Endothelial cell of umbilical vein (primary cell): ENCODE measurements at regions not wholly inside any gene's neighbourhood (a gene's known extent, or its start where the extent isn't known, plus 50 kb on each side); places are given as distances from the start of the nearest gene placed in this dataset.

Experiments used
- BruUV-seq: library from RNA; stranded (reverse); fragments of 400-500 nt; replicated peaks from 2 replicates; lab custom pipeline; 2021; lab: Mats Ljungman, UMichigan
- CTCF ChIA-PET: fragments of 300-600, 350-600 bp; sonication (Branson Sonifier 250); formaldehyde crosslinking; loops from one replicate; lab custom pipeline; 2021; ENCODE audit warnings: antibody characterized with exemption, inconsistent platforms; lab: Charles Lee
- POLR2A ChIA-PET: fragments of 300-600, 350-600 bp; sonication (Branson Sonifier 250); formaldehyde crosslinking; loops from one replicate; lab custom pipeline; 2021; ENCODE audit warnings: antibody characterized with exemption, inconsistent platforms; lab: Charles Lee
- DNase-seq: peaks from one replicate; pipeline ENCODE4 v3.0.0-alpha.2; 2011; ENCODE audit warnings: low read depth, low spot score
- FAIRE-seq: peaks from 2 replicates; lab custom pipeline; 2011; peaks lifted over from hg19 to GRCh38; lab: Jason Lieb, UNC
- H2AFZ ChIP-seq: 2 replicates; pipeline ENCODE4 v1.6.0; 2012; ENCODE audit warnings: low read depth, low read length, control low read depth, inconsistent platforms
- H3K27ac ChIP-seq: 2 replicates; pipeline ENCODE4 v1.5.1; 2011; ENCODE audit warnings: low read depth, mild to moderate bottlenecking, control low read depth, low read length, moderate library complexity; ENCODE audit not compliant: insufficient read depth
- H3K27me3 ChIP-seq, 2 experiments: 2 replicates each; pipeline versions ENCODE4 v1.6.0 to v1.6.1; 2011; ENCODE audit warnings: low read length in 2 of 2, mixed read lengths in 1 of 2; ENCODE audit not compliant: control insufficient read depth in 2 of 2, insufficient read depth in 2 of 2
- H3K36me3 ChIP-seq, 2 experiments: 2 replicates in 1 of 2; 3 replicates in 1 of 2; pipeline ENCODE4 v1.5.1; 2011; ENCODE audit warnings: low read length in 2 of 2, mild to moderate bottlenecking in 1 of 2, moderate library complexity in 1 of 2; ENCODE audit not compliant: control insufficient read depth in 2 of 2, insufficient read depth in 2 of 2; ENCODE audit errors: extremely low read depth in 1 of 2
- H3K4me1 ChIP-seq: 3 replicates; pipeline ENCODE4 v1.5.1; 2011; ENCODE audit warnings: mild to moderate bottlenecking, low read length; ENCODE audit not compliant: control insufficient read depth, insufficient read depth; ENCODE audit errors: extremely low read depth
- H3K4me2 ChIP-seq: 2 replicates; pipeline ENCODE4 v1.6.1; 2011; ENCODE audit warnings: low read length, control low read depth, mixed read lengths; ENCODE audit not compliant: insufficient read depth
- H3K4me3 ChIP-seq, 3 experiments: fragments of 200-600 bp in 1 of 3; sonication (generic), shearing (Covaris generic) in 1 of 3; replicated peaks in 1 of 3; 2 replicates each; pipeline ENCODE4 v1.5.1; 2011 to 2016; ENCODE audit warnings: control low read depth in 3 of 3, low read length in 3 of 3, mild to moderate bottlenecking in 2 of 3, inconsistent platforms in 1 of 3, low read depth in 1 of 3, moderate library complexity in 1 of 3; ENCODE audit not compliant: insufficient read depth in 1 of 3
- H3K79me2 ChIP-seq: 2 replicates; pipeline ENCODE4 v1.6.0; 2012; ENCODE audit warnings: low read length, inconsistent platforms; ENCODE audit not compliant: control insufficient read depth, insufficient read depth
- H3K9ac ChIP-seq: replicated peaks from 2 replicates; pipeline ENCODE3; 2011; ENCODE audit warnings: low read length, control low read depth; ENCODE audit not compliant: insufficient read depth; ENCODE audit errors: extremely low read depth
- H3K9me1 ChIP-seq: replicated peaks from 3 replicates; pipeline ENCODE4 v1.6.0; 2011; ENCODE audit warnings: mild to moderate bottlenecking, low read length; ENCODE audit not compliant: control insufficient read depth, insufficient read depth; ENCODE audit errors: extremely low read depth
- H3K9me3 ChIP-seq: replicated peaks from 2 replicates; pipeline ENCODE4 v1.5.1; 2012; ENCODE audit warnings: low read length, inconsistent platforms; ENCODE audit not compliant: control insufficient read depth, insufficient read depth
- H4K20me1 ChIP-seq: replicated peaks from 2 replicates; pipeline ENCODE3; 2011; ENCODE audit warnings: mild to moderate bottlenecking, low read length; ENCODE audit not compliant: control insufficient read depth, insufficient read depth; ENCODE audit errors: extremely low read depth
- EZH2 ChIP-seq: IDR thresholded peaks from 2 replicates; pipeline ENCODE4 v1.6.1; 2012; ENCODE audit warnings: borderline replicate concordance, low read depth, mild to moderate bottlenecking, moderate library complexity, low read length, inconsistent platforms; ENCODE audit not compliant: severe bottlenecking
- FOS ChIP-seq: IDR thresholded peaks from 2 replicates; pipeline ENCODE4 v1.6.1; 2011; ENCODE audit warnings: mild to moderate bottlenecking, low read length, moderate library complexity, borderline replicate concordance; ENCODE audit not compliant: insufficient read depth
- GATA2 ChIP-seq: IDR thresholded peaks from 2 replicates; pipeline ENCODE4 v1.7.0; 2011; ENCODE audit warnings: low read depth, mild to moderate bottlenecking, moderate library complexity, mixed read lengths, low read length; ENCODE audit not compliant: insufficient read length, insufficient read depth
- JUN ChIP-seq: IDR thresholded peaks from 2 replicates; pipeline ENCODE4 v1.6.1; 2011; ENCODE audit warnings: borderline replicate concordance, low read depth; ENCODE audit not compliant: insufficient read length, insufficient read depth
- MYC ChIP-seq: IDR thresholded peaks from one replicate; pipeline ENCODE4 v1.6.1; 2011; ENCODE audit warnings: mild to moderate bottlenecking, low read depth, low read length
- POLR2A ChIP-seq: IDR thresholded peaks from 2 replicates; pipeline ENCODE4 v1.6.1; 2012; ENCODE audit warnings: low read depth, mild to moderate bottlenecking, control low read depth, low read length
- POLR2AphosphoS5 ChIP-seq: IDR thresholded peaks from 2 replicates; pipeline ENCODE4 v1.6.1; 2012; ENCODE audit warnings: low read depth, mild to moderate bottlenecking, control low read depth, low read length, moderate library complexity; ENCODE audit not compliant: insufficient read depth
- dilution Hi-C: fragments of 300-500 bp; cut with MboI; formaldehyde crosslinking; loops from one replicate; pipeline ENCODE4 v1.15.0; 2019; ENCODE audit warnings: low sequenced_read_pairs; ENCODE audit not compliant: extremely low pct_ligation_motif_present
- intact Hi-C: fragments of 100-400 bp; cut with micrococcal nuclease; formaldehyde crosslinking; loops from one replicate; pipeline ENCODE4 v1.10.0; 2022
- TF ChIP-seq, protein P1 (sequence below), 2 donors: IDR thresholded peaks; 1 replicate in 1 of 2; 2 replicates in 1 of 2; pipeline ENCODE4 v1.5.1; 2011; ENCODE audit warnings: low read length in 2 of 2, mild to moderate bottlenecking in 2 of 2, moderate library complexity in 2 of 2, control low read depth in 1 of 2, inconsistent platforms in 1 of 2, low read depth in 1 of 2; ENCODE audit not compliant: insufficient read depth in 1 of 2; ENCODE audit errors: extremely low read depth in 1 of 2
- TF ChIP-seq, protein P2 (sequence below): IDR thresholded peaks from 2 replicates; pipeline ENCODE4 v1.6.1; 2011; ENCODE audit not compliant: insufficient read depth, insufficient read length

DNA sequence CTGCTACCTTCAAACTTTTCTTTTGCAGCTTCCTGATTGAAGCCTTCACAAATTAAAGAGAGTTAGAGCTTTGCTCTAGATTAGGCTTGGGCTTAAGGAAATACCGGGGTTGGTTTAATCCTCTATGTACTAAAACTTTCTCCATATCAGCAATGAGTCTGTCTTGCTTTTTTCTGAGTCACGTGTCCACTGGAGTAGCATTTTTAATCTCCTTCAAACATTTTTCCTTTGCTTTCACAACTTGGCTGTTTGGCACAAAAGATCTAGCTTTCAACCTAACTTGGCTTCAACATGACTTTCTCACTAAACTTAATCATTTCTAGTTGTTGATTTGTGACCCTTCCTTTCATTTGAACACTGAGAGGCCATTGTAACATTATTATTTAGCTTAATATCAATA, 261.6 kb downstream of the PLK2 start:
- dilution Hi-C loops: no loop called here
- ChIA-PET CTCF (interaction anchor here (1.5 kb wide), 1 partner anchor 10 kb away, joined by 6 read pairs; no protein-coding TSS in a partner anchor), POLR2A (no interaction called here)
- Histone ChIP-seq H4K20me1 (no peaks in the 10 kb centered on the region), H3K9me3 (no peaks in the 10 kb centered on the region), H3K27ac (no peak overlapping the region), H3K4me3 (no peak overlapping the region), H3K36me3 (no peaks in the 10 kb centered on the region), H3K9me1 (no peaks in the 10 kb centered on the region), H3K27me3 (no peaks in the 10 kb centered on the region), H3K9ac (no peak overlapping the region), H3K79me2 (no peaks in the 10 kb centered on the region), H3K4me1 (no peaks in the 10 kb centered on the region), H2AFZ (no peak overlapping the region), H3K4me2 (no peak overlapping the region)
- DNase-seq: no peak
- intact Hi-C loops: no loop called here
- TF ChIP-seq EZH2: no peak
- TF ChIP-seq, protein P1, sequence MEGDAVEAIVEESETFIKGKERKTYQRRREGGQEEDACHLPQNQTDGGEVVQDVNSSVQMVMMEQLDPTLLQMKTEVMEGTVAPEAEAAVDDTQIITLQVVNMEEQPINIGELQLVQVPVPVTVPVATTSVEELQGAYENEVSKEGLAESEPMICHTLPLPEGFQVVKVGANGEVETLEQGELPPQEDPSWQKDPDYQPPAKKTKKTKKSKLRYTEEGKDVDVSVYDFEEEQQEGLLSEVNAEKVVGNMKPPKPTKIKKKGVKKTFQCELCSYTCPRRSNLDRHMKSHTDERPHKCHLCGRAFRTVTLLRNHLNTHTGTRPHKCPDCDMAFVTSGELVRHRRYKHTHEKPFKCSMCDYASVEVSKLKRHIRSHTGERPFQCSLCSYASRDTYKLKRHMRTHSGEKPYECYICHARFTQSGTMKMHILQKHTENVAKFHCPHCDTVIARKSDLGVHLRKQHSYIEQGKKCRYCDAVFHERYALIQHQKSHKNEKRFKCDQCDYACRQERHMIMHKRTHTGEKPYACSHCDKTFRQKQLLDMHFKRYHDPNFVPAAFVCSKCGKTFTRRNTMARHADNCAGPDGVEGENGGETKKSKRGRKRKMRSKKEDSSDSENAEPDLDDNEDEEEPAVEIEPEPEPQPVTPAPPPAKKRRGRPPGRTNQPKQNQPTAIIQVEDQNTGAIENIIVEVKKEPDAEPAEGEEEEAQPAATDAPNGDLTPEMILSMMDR (IDR thresholded peaks at IDR 0.05; ENCODE audit: extremely low read depth in 1 of 2, insufficient read depth in 1 of 2, low read depth in 1 of 2, low read length in 2 of 2): no peak
- TF ChIP-seq GATA2: no peak
- no peak for TF ChIP-seq MYC
- TF ChIP-seq, protein P2, sequence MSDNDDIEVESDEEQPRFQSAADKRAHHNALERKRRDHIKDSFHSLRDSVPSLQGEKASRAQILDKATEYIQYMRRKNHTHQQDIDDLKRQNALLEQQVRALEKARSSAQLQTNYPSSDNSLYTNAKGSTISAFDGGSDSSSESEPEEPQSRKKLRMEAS: no peak
- no peak for TF ChIP-seq JUN
- TF ChIP-seq POLR2A: no peak
- no peak for TF ChIP-seq POLR2AphosphoS5
- TF ChIP-seq FOS: no peak
- BruUV-seq: no TSS peak
- FAIRE-seq: no peak
